ENCODE measurements at regions not wholly inside any gene's neighbourhood (a gene's known extent, or its start where the extent isn't known, plus 50 kb on each side); places are given as distances from the start of the nearest gene placed in this dataset.
"Not testable (repeated sequence)": the region's sequence is repeated elsewhere in the genome, so short reads cannot be mapped to it uniquely, and the experiment has no call there.

DNA sequence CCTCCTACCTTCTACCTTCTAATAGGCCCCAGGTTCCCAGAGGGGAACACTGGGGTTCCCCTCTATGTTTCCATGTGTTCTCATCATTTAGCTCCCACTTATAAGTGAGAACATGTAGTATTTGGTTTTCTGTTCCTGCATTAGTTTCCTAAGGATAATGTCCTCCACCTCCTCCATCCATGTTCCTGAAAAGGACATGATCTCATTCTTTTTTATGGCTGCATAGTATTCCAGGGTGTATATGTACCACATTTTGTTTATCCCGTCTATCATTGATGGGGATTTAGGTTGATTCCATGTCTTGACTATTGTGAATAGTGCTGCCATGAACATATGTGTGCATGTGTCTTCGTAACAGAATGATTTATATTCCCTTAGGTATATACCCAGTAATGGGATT, 81.5 kb upstream of the NBPF4 start:
- TF ChIP-seq, protein P1, sequence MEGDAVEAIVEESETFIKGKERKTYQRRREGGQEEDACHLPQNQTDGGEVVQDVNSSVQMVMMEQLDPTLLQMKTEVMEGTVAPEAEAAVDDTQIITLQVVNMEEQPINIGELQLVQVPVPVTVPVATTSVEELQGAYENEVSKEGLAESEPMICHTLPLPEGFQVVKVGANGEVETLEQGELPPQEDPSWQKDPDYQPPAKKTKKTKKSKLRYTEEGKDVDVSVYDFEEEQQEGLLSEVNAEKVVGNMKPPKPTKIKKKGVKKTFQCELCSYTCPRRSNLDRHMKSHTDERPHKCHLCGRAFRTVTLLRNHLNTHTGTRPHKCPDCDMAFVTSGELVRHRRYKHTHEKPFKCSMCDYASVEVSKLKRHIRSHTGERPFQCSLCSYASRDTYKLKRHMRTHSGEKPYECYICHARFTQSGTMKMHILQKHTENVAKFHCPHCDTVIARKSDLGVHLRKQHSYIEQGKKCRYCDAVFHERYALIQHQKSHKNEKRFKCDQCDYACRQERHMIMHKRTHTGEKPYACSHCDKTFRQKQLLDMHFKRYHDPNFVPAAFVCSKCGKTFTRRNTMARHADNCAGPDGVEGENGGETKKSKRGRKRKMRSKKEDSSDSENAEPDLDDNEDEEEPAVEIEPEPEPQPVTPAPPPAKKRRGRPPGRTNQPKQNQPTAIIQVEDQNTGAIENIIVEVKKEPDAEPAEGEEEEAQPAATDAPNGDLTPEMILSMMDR (IDR thresholded peaks at IDR 0.05) = not testable (repeated sequence)
- TF ChIP-seq POLR2A (IDR thresholded peaks at IDR 0.05) = not testable (repeated sequence)
